ENCODE measurements at regions not wholly inside any gene's neighbourhood (a gene's known extent, or its start where the extent isn't known, plus 50 kb on each side); places are given as distances from the start of the nearest gene placed in this dataset.
A peak's percentile ranks its signal among the peaks of the same experiment; 100 is the strongest.

DNA sequence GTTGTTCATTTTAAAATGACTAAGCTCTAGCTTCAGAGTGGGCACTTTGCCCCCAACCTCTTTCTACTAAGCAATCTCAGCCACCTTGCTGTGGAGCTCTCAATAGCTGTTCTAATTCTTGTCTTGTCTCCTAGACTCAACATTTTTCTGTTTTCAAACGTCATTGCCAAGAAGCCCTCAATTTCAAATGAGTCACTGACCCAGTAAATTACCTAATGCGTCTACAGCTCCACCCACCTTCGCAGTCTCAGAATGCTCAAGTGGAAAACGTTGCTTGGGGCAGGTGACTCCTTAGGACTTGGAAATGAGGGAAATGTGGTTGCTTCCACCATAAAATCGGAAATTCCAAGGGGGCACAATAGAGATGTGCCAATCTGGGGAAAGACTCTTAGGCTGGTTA lies 59.0 kb downstream of the ING2 start:
- Histone ChIP-seq H3K4me1 (ENCODE audit: insufficient read depth) (no peaks in the 10 kb centered on the region), H3K27ac (ENCODE audit: low read depth) (no peak overlapping the region), H3K4me3 (ENCODE audit: low read depth, low read length) (no peak overlapping the region), H3K36me3 (ENCODE audit: insufficient read depth) (no peaks in the 10 kb centered on the region)
- 45% methylated on average over 5 of the region's 5 CpGs for WGBS
- DNase-seq (ENCODE audit: extremely low spot score), result no peak

DNA sequence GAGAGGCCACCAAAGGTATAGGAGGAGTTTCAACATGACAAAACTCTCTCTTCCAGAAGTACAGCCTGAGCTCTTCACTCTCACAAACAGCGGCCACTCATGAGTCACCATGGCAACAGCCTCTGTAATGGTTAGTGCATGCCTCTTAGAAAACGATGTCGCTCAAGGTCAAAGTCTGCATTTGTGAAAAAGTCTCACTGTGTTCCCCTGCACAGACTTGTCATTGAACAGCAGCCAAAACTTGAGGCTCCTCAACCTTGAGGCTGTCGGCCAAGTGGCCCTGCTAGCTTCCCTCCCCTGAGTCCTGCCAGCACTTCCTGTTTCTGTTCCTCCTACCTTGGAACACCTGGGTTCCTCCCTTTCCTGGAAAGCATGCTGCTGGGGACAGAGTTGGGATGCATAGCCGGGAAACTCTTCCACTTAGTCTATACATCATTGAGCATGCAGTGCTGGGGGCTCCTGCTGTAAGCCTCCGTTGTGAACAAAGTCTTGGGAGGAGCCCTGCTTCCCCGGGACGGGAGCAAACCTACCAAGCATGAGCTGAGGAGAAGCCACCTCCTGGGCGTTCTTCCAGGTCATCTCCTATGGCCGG lies 66.6 kb downstream of the ING2 start:
- DNase-seq (ENCODE audit: extremely low spot score), result peak; percentile 64
- Histone ChIP-seq H3K4me1 (ENCODE audit: insufficient read depth) (no peaks in the 10 kb centered on the region), H3K27ac (ENCODE audit: low read depth) (no peak overlapping the region), H3K4me3 (ENCODE audit: low read depth, low read length) (no peak overlapping the region), H3K36me3 (ENCODE audit: insufficient read depth) (no peaks in the 10 kb centered on the region)
- 52% methylated on average over 10 of the region's 10 CpGs for WGBS

DNA sequence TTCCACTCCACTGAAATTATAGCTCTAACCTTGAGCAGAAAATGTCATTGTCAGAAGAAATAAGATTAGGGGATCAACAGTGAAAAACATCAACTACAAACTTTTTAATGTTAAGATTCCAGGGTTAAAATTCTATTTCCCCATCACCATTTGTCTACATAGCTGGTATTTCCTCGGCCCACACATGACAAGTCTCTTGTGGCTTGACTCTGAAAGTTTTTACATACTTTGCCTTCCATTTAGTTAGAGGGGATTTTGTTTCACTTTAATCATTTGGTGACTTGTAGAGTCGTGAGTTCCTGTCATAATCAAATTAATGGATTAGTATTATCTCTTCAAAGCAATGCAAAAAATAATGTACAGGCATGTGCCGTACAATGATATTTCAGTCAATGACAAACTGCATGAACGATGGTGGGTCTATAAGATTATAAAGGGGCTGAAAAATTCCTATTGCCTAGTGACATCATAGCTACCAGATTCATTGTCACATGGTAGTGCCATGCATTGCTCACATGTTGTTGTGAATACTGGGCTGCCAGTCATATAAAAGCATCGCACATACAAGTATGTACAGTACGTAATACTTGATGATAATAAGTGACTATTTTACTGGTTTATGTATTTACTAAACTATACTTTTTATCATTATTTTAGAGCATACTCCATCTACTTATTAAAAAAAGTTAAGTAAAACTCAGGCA lies 72.0 kb downstream of the ING2 start:
- Histone ChIP-seq H3K36me3 (ENCODE audit: insufficient read depth) (no peaks in the 10 kb centered on the region), H3K4me3 (ENCODE audit: low read depth, low read length) (no peak overlapping the region), H3K4me1 (ENCODE audit: insufficient read depth) (no peaks in the 10 kb centered on the region), H3K27ac (ENCODE audit: low read depth) (no peak overlapping the region)
- WGBS, result 74% methylated on average over 6 of the region's 6 CpGs
- DNase-seq (ENCODE audit: extremely low spot score), result no peak

DNA sequence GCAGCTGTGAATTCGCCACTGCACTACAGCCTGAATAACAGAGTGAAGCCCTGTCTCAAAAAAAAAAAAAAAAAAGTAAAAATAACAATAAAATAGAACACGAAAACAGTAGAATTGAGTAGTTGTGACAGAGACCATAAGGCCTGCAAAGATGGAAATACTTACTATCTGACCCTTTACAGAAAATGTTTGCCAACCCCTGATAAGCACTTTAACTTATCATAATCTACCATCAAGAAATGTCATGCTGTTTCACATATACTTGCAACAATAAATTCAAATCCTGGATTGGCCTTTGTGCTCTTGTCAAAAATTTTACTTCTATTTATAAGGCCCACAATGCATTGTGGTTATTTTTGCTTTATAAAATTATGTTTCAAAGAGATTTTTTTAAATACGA lies 75.5 kb downstream of the ING2 start:
- H3K4me3 ChIP-seq (ENCODE audit: low read depth, low read length), result no peak overlapping the region
- H3K27ac ChIP-seq (ENCODE audit: low read depth), result no peak overlapping the region
- H3K36me3 ChIP-seq (ENCODE audit: insufficient read depth), result no peaks in the 10 kb centered on the region
- no peak for DNase-seq (ENCODE audit: extremely low spot score)
- no peaks in the 10 kb centered on the region for H3K4me1 ChIP-seq (ENCODE audit: insufficient read depth)
- WGBS, result 82% methylated on average over 3 of the region's 3 CpGs

GRCh38 chr4:183580849-183581248 lies 76.0 kb downstream of the ING2 start:
- no peak overlapping the region for H3K27ac ChIP-seq (ENCODE audit: low read depth)
- no peak overlapping the region for H3K4me3 ChIP-seq (ENCODE audit: low read depth, low read length)

DNA sequence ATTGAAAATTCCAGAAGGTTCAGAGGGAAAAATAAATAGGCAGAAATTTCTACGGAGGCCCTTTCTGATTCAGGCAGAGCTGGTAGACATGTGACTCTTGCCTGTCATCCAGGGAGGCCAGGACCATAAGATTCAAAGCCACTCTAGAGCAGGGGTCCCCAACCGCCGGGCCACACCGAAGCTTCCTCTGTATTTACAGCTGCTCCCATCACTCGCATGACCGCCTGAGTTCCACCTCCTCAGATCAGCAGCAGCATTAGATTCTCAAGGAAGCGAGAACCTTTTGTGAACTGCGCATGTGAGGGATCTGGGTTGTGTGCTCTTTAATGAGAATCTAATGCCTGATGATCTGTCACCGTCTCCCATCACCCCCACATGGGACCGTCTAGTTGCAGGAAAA lies 72.2 kb downstream of the RWDD4 start:
- Histone ChIP-seq H3K36me3 (ENCODE audit: insufficient read depth) (no peaks in the 10 kb centered on the region), H3K4me3 (ENCODE audit: low read depth, low read length) (no peak overlapping the region), H3K27ac (ENCODE audit: low read depth) (no peak overlapping the region), H3K4me1 (ENCODE audit: insufficient read depth) (no peaks in the 10 kb centered on the region)
- WGBS, result 96% methylated on average over 10 of the region's 10 CpGs
- DNase-seq (ENCODE audit: extremely low spot score), result no peak

More at GRCh38 chr4:183580849-183581248, 76.0 kb downstream of the ING2 start:
- Histone ChIP-seq H3K4me1 (ENCODE audit: insufficient read depth) (no peaks in the 10 kb centered on the region), H3K36me3 (ENCODE audit: insufficient read depth) (no peaks in the 10 kb centered on the region)
- DNase-seq (ENCODE audit: extremely low spot score), result no peak

GRCh38 chr4:183588169-183588675 lies 70.8 kb downstream of the RWDD4 start:
- Histone ChIP-seq H3K27ac (ENCODE audit: low read depth) (no peak overlapping the region), H3K4me1 (ENCODE audit: insufficient read depth) (no peaks in the 10 kb centered on the region), H3K4me3 (ENCODE audit: low read depth, low read length) (no peak overlapping the region), H3K36me3 (ENCODE audit: insufficient read depth) (no peaks in the 10 kb centered on the region)
- DNase-seq (ENCODE audit: extremely low spot score), result peak; percentile 32
- WGBS, result 16% methylated on average over 11 of the region's 11 CpGs

DNA sequence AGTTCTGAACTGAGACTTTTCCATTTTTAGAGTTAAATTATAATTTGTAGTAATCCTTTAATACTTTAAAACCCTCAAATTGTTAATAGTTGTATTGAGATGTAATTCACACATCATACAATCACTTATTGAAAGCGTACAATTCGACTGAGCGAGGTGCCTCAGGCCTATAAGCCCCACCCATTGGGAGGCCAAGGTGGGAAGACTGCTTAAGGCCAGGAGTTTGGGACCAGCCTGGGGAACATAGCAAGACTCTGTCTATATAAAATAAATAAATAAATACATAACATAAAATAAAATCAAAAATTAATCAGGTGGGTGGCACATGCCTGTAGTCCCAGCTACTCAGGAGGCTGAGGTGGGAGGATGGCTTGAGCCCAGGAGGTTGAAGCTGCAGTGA lies 70.3 kb downstream of the RWDD4 start:
- no peak for DNase-seq (ENCODE audit: extremely low spot score)
- 98% methylated on average over 3 of the region's 3 CpGs for WGBS
- Histone ChIP-seq H3K4me1 (ENCODE audit: insufficient read depth) (no peaks in the 10 kb centered on the region), H3K4me3 (ENCODE audit: low read depth, low read length) (no peak overlapping the region), H3K36me3 (ENCODE audit: insufficient read depth) (no peaks in the 10 kb centered on the region), H3K27ac (ENCODE audit: low read depth) (no peak overlapping the region)

GRCh38 chr4:183589461-183590099 lies 69.4 kb downstream of the RWDD4 start:
- H3K4me3 ChIP-seq (ENCODE audit: low read depth, low read length), result no peak overlapping the region
- H3K27ac ChIP-seq (ENCODE audit: low read depth), result no peak overlapping the region
- H3K4me1 ChIP-seq (ENCODE audit: insufficient read depth), result no peaks in the 10 kb centered on the region
- H3K36me3 ChIP-seq (ENCODE audit: insufficient read depth), result no peaks in the 10 kb centered on the region
- DNase-seq (ENCODE audit: extremely low spot score), result no peak
- WGBS, result 61% methylated on average over 5 of the region's 5 CpGs

Data from urinary bladder (tissue), 3 donors.